GM23338 (cell line): ENCODE measurements at regions not wholly inside any gene's neighbourhood (a gene's known extent, or its start where the extent isn't known, plus 50 kb on each side); places are given as distances from the start of the nearest gene placed in this dataset.

Source experiments
- ATAC-seq: fragments of 200-7000 bp; cut with Tn5 transposase; 3 replicates; pipeline ENCODE4 v1.9.1; 2020
- DNase-seq: peaks from one replicate; pipeline ENCODE4 v3.0.0-alpha.2; 2015; ENCODE audit warnings: low spot score
- H2AFZ ChIP-seq: fragments of 200-600 bp; sonication (generic); 2 replicates; pipeline ENCODE4 v1.8.0; 2016; ENCODE audit warnings: antibody characterized with exemption, mild to moderate bottlenecking, moderate library complexity
- H3F3A ChIP-seq: fragments of 200-600 bp; sonication (generic); replicated peaks from 2 replicates; pipeline ENCODE4 v1.8.0; 2017; ENCODE audit warnings: antibody characterized with exemption, mixed run types, low read depth
- H3K27ac ChIP-seq: fragments of 200-600 bp; sonication (generic); 2 replicates; pipeline ENCODE4 v1.6.1; 2016; ENCODE audit warnings: low read depth
- H3K27me3 ChIP-seq: fragments of 200-600 bp; sonication (generic); 2 replicates; pipeline ENCODE4 v1.8.0; 2016; ENCODE audit warnings: mild to moderate bottlenecking, mixed run types, moderate library complexity; ENCODE audit not compliant: insufficient read depth
- H3K36me3 ChIP-seq: fragments of 200-600 bp; sonication (generic); 2 replicates; pipeline ENCODE4 v1.8.0; 2016; ENCODE audit warnings: mild to moderate bottlenecking; ENCODE audit not compliant: insufficient read depth
- H3K4me1 ChIP-seq: fragments of 200-600 bp; sonication (generic); 2 replicates; pipeline ENCODE4 v1.8.0; 2016; ENCODE audit warnings: mild to moderate bottlenecking, moderate library complexity; ENCODE audit not compliant: insufficient read depth
- H3K4me2 ChIP-seq: fragments of 200-600 bp; sonication (generic); 2 replicates; pipeline ENCODE4 v1.7.1; 2017; ENCODE audit warnings: mixed run types
- H3K4me3 ChIP-seq: fragments of 200-600 bp; sonication (generic); 2 replicates; pipeline ENCODE4 v1.6.1; 2016; ENCODE audit warnings: mixed run types
- H3K79me2 ChIP-seq: fragments of 200-600 bp; sonication (generic); replicated peaks from 2 replicates; pipeline ENCODE4 v1.8.0; 2017; ENCODE audit warnings: mild to moderate bottlenecking; ENCODE audit not compliant: insufficient read depth
- H3K9me2 ChIP-seq: fragments of 200-600 bp; sonication (generic); 2 replicates; pipeline ENCODE4 v1.8.0; 2017; ENCODE audit not compliant: insufficient read depth
- H4K20me1 ChIP-seq: fragments of 200-600 bp; sonication (generic); replicated peaks from 2 replicates; pipeline ENCODE4 v1.8.0; 2017; ENCODE audit warnings: mild to moderate bottlenecking; ENCODE audit not compliant: insufficient read depth
- H3K27ac Mint-ChIP-seq: 2 replicates; pipeline ENCODE4 v1.8.0; 2020; ENCODE audit warnings: inconsistent platforms, mild to moderate bottlenecking, moderate library complexity, mixed read lengths
- H3K27me3 Mint-ChIP-seq: 3 replicates; pipeline ENCODE4 v1.8.0; 2022; ENCODE audit warnings: low read depth, mild to moderate bottlenecking, moderate library complexity, mixed read lengths, inconsistent platforms; ENCODE audit not compliant: insufficient read depth, poor library complexity
- H3K36me3 Mint-ChIP-seq: 3 replicates; pipeline ENCODE4 v1.8.0; 2021; ENCODE audit warnings: low read depth, mild to moderate bottlenecking, inconsistent platforms, moderate library complexity, mixed read lengths
- H3K4me1 Mint-ChIP-seq: 3 replicates; pipeline ENCODE4 v1.8.0; 2020; ENCODE audit warnings: mild to moderate bottlenecking, inconsistent platforms, mixed read lengths
- H3K4me3 Mint-ChIP-seq: 3 replicates; pipeline ENCODE4 v1.8.0; 2021; ENCODE audit warnings: moderate library complexity, mild to moderate bottlenecking, inconsistent platforms, mixed read lengths
- H3K9me3 Mint-ChIP-seq: 3 replicates; pipeline ENCODE4 v1.8.0; 2020; ENCODE audit warnings: moderate library complexity, mild to moderate bottlenecking, inconsistent platforms, mixed read lengths
- EZH2 ChIP-seq: fragments of 200-600 bp; sonication (generic); IDR thresholded peaks from one replicate; pipeline ENCODE4 v1.8.0; 2017; ENCODE audit warnings: antibody characterized with exemption, mild to moderate bottlenecking, low read depth; ENCODE audit not compliant: unreplicated experiment
- EZH2phosphoT487 ChIP-seq: fragments of 200-600 bp; sonication (generic); IDR thresholded peaks from one replicate; pipeline ENCODE4 v1.8.1; 2018; ENCODE audit warnings: antibody characterized with exemption; ENCODE audit not compliant: unreplicated experiment
- JUNB ChIP-seq: IDR thresholded peaks from one replicate; pipeline ENCODE4 v1.6.1; 2016; ENCODE audit warnings: antibody characterized with exemption; ENCODE audit not compliant: unreplicated experiment
- POLR2AphosphoS5 ChIP-seq: IDR thresholded peaks from 2 replicates; pipeline ENCODE4 v1.6.1; 2016; ENCODE audit warnings: antibody characterized with exemption, low read depth
- STAT1 ChIP-seq: IDR thresholded peaks from one replicate; pipeline ENCODE4 v1.6.1; 2016; ENCODE audit warnings: antibody characterized with exemption; ENCODE audit not compliant: unreplicated experiment
- ZNF331 ChIP-seq: fragments of 250-450 bp; sonication (Bioruptor Pico); IDR thresholded peaks from 2 replicates; pipeline ENCODE4 v1.5.0; 2020; ENCODE audit warnings: low read depth, mild to moderate bottlenecking, moderate library complexity
- TF ChIP-seq, protein P1 (sequence below): IDR thresholded peaks from 2 replicates; pipeline ENCODE4 v1.6.1; 2016; ENCODE audit warnings: antibody characterized with exemption
- TF ChIP-seq, protein P2 (sequence below), 2 experiments: fragments of 200-600 bp in 1 of 2; sonication (generic) in 1 of 2; conservative IDR thresholded peaks; 2 replicates each; pipeline versions ENCODE4 v1.5.1 to v1.6.1; 2016 to 2017; ENCODE audit warnings: antibody characterized with exemption in 2 of 2, low read depth in 2 of 2, mild to moderate bottlenecking in 2 of 2, moderate library complexity in 1 of 2
- TF ChIP-seq, protein P3 (sequence below): IDR thresholded peaks from one replicate; pipeline ENCODE4 v1.6.1; 2018; ENCODE audit warnings: antibody characterized with exemption; ENCODE audit not compliant: unreplicated experiment

DNA sequence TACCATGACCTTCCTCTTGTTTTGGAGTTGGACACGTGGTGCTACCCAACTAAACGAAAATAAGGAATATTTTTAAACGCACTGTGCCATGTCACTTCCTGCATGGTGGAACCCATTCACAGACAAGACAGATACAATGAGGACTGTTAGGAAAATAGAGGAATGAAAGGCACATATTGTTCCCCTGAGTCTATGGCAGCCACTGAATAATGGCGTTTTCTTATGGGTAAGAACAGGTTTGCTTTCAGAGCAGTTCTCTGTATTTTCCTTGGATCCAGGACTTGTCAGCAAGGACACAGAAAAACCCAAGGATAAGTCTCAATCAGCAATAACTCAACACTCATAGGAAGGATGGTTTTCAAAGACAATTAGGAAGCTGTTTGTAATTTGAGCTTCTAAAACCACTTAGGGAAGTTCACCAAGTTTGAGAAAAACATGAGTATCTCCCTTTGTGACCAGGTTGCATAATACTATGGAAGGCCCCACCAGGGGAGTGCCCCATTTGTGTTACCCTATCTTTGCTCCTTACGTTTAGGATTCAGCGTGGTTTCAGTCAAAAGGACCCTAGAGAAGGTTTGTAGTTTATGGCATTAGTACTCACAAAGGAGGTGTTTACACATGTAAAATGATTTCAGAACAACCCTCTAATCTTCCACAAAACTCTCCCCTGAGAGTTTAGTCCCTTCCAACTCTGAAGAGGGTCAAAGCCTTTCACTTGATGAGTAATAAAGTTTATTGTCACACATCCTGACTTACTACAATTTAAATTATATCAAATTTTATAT lies 487.2 kb upstream of the ATP11B start (continued):
- no peak for TF ChIP-seq POLR2AphosphoS5
- TF ChIP-seq, protein P1, sequence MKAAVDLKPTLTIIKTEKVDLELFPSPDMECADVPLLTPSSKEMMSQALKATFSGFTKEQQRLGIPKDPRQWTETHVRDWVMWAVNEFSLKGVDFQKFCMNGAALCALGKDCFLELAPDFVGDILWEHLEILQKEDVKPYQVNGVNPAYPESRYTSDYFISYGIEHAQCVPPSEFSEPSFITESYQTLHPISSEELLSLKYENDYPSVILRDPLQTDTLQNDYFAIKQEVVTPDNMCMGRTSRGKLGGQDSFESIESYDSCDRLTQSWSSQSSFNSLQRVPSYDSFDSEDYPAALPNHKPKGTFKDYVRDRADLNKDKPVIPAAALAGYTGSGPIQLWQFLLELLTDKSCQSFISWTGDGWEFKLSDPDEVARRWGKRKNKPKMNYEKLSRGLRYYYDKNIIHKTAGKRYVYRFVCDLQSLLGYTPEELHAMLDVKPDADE = no peak
- TF ChIP-seq STAT1 = no peak
- TF ChIP-seq JUNB = no peak

DNA sequence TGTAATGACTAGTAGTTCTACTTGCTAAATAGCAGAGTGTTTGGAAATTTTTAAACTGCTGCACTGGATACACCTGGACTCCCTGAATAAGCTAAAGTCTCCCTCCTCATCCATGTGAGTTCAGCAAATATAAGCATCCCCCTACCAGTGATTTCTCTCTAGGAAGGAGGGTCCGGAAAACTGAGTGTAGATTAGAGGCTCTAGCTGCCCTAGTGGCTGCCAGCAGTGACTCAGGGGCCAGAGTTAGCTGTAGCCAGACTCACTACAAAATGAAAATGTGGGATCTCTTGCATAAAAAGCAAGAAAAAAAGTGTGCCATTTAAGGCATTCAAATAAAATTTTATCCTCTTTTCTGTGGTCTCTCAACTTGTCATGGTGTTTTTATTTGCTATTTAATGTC lies 485.0 kb upstream of the ATP11B start:
- Histone ChIP-seq H3K27me3 (no peaks in the 10 kb centered on the region), H3F3A (no peaks in the 10 kb centered on the region), H3K4me1 (peaks cover 7% of the 10 kb centered on the region; the same call in 1 of the 2 replicates), H3K9me2 (0 out of 2 replicates have a peak, but pooled peaks cover 4% of the 10 kb centered on the region), H3K4me2 (no peak overlapping the region), H3K36me3 (no peaks in the 10 kb centered on the region), H3K4me3 (no peak overlapping the region), H2AFZ (no peak overlapping the region), H4K20me1 (no peaks in the 10 kb centered on the region), H3K27ac (no peak overlapping the region), H3K79me2 (no peaks in the 10 kb centered on the region)
- peaks cover 2% of the 10 kb centered on the region for H3K27me3 Mint-ChIP-seq
- H3K36me3 Mint-ChIP-seq = no peaks in the 10 kb centered on the region
- no peaks in the 10 kb centered on the region; the same call in 2 of the 3 replicates for H3K9me3 Mint-ChIP-seq
- ATAC-seq = peak; percentile 28; the same call in 1 of the 3 replicates
- H3K27ac Mint-ChIP-seq = no peak overlapping the region
- DNase-seq = no peak
- peaks cover 7% of the 10 kb centered on the region; the same call in 1 of the 3 replicates for H3K4me1 Mint-ChIP-seq
- no peak overlapping the region for H3K4me3 Mint-ChIP-seq
- TF ChIP-seq, protein P1 = no peak
- TF ChIP-seq POLR2AphosphoS5 (no peak), ZNF331 (CRISPR knock-in tag) (no peak), JUNB (no peak), EZH2 (no peak), EZH2phosphoT487 (no peak)
- TF ChIP-seq, protein P2, sequence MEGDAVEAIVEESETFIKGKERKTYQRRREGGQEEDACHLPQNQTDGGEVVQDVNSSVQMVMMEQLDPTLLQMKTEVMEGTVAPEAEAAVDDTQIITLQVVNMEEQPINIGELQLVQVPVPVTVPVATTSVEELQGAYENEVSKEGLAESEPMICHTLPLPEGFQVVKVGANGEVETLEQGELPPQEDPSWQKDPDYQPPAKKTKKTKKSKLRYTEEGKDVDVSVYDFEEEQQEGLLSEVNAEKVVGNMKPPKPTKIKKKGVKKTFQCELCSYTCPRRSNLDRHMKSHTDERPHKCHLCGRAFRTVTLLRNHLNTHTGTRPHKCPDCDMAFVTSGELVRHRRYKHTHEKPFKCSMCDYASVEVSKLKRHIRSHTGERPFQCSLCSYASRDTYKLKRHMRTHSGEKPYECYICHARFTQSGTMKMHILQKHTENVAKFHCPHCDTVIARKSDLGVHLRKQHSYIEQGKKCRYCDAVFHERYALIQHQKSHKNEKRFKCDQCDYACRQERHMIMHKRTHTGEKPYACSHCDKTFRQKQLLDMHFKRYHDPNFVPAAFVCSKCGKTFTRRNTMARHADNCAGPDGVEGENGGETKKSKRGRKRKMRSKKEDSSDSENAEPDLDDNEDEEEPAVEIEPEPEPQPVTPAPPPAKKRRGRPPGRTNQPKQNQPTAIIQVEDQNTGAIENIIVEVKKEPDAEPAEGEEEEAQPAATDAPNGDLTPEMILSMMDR (conservative IDR thresholded peaks at IDR 0.05; ENCODE audit: low read depth in 2 of 2) = no peak
- TF ChIP-seq, protein P3, sequence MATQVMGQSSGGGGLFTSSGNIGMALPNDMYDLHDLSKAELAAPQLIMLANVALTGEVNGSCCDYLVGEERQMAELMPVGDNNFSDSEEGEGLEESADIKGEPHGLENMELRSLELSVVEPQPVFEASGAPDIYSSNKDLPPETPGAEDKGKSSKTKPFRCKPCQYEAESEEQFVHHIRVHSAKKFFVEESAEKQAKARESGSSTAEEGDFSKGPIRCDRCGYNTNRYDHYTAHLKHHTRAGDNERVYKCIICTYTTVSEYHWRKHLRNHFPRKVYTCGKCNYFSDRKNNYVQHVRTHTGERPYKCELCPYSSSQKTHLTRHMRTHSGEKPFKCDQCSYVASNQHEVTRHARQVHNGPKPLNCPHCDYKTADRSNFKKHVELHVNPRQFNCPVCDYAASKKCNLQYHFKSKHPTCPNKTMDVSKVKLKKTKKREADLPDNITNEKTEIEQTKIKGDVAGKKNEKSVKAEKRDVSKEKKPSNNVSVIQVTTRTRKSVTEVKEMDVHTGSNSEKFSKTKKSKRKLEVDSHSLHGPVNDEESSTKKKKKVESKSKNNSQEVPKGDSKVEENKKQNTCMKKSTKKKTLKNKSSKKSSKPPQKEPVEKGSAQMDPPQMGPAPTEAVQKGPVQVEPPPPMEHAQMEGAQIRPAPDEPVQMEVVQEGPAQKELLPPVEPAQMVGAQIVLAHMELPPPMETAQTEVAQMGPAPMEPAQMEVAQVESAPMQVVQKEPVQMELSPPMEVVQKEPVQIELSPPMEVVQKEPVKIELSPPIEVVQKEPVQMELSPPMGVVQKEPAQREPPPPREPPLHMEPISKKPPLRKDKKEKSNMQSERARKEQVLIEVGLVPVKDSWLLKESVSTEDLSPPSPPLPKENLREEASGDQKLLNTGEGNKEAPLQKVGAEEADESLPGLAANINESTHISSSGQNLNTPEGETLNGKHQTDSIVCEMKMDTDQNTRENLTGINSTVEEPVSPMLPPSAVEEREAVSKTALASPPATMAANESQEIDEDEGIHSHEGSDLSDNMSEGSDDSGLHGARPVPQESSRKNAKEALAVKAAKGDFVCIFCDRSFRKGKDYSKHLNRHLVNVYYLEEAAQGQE = no peak
